HG03196 (cell line): ENCODE measurements at regions not wholly inside any gene's neighbourhood (a gene's known extent, or its start where the extent isn't known, plus 50 kb on each side); places are given as distances from the start of the nearest gene placed in this dataset.

Source experiments
- ATAC-seq: cut with Tn5 transposase; IDR thresholded peaks from one replicate; pipeline ENCODE4 v1.9.1; 2021; ENCODE audit not compliant: unreplicated experiment

- no peak for ATAC-seq
Measured at GRCh38 chr14:62002642-62003041, 240.4 kb downstream of the SNAPC1 start.

GRCh38 chr14:62003701-62004100 is 241.5 kb downstream of the SNAPC1 start:
- ATAC-seq = no peak

DNA sequence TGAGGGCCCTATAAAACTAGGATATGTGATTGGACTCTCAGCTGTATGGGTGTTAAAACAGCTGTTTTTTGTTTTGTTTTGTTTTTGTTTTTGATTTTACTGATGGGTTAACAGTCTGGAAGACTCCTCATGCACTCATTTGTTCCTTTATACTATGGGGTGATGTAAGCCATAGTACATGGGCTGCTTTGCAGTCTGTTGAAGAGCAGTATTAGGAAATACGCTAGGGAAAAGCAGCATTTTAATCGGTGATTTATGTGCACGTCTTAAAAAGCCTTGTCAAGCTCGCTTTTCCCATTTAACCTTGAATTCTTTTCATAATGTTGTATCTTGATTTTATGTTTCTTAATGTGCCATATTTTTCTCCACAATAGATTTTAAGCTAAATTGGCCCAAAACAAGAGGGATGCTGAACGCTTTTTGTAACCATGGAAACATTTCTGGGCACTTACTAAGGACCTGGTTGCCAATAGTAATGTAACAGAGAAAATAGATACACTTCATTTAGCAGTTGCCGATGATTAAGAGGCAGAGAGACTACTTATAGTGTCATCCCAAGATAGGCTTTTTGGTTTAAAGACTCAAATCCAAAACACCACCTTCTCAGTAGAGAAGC is 244.0 kb downstream of the SNAPC1 start:
- ATAC-seq = no peak

- ATAC-seq = no peak
Measured at GRCh38 chr14:62015243-62015642, 253.0 kb downstream of the SNAPC1 start.

DNA sequence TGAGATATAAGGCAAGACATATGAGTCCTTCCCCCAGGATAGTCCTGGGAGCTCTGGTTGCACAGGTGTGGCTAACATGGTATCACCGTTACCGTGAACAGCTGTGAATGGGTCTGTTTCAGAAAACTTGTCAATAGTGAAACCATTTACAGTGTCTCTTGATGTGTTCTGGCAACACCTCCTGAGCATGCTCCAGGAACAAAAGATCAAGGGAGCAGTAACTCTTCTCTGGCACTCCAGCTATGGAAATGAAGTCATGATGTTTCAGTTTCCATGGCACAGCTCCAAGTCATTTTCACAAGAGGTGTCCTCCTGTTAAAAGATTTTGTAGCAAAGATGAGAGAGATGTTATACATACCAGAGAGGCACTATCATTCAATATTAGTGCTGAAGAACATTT is 253.7 kb downstream of the SNAPC1 start:
- ATAC-seq = no peak

- no peak for ATAC-seq
Measured at GRCh38 chr14:62017651-62018230, 255.5 kb downstream of the SNAPC1 start.

- ATAC-seq = no peak
Measured at GRCh38 chr14:62018606-62019005, 256.4 kb downstream of the SNAPC1 start.

DNA sequence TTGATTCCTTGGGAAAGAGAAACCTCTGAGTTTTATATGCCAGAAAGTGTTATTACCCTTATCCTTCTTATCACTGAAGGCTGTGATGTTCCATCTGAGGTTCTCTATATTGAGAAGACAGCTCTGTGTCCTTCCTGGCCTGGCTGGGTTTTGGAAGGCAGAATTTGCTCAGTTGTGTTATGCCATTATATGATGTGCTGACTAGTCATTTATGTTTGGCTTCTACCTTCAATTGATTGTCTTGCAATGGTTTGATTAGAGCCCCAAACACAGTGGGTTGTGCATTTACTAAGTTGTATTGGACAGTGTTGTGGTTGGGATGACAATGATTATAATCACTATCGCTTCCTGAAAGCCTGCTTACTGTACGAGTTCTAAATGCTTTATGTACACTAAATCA is 265.7 kb downstream of the SNAPC1 start:
- ATAC-seq = no peak

DNA sequence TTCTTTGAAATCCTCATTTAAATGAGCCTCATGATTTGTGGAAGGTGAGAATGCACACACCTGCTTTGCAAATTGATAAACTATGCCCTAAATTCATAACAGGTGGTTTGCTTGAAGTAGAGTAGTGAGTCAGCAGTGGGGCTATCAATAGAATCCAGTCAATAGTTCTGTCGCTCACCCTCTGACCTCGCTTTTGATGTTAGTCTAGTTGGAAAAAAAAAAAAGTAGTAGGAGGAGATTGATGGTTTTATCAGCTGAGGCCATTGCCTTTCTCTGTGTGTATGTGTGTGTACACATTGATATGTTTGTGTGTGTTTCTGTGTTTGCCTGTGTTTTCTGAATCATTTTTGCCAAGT is 267.3 kb downstream of the SNAPC1 start:
- no peak for ATAC-seq

DNA sequence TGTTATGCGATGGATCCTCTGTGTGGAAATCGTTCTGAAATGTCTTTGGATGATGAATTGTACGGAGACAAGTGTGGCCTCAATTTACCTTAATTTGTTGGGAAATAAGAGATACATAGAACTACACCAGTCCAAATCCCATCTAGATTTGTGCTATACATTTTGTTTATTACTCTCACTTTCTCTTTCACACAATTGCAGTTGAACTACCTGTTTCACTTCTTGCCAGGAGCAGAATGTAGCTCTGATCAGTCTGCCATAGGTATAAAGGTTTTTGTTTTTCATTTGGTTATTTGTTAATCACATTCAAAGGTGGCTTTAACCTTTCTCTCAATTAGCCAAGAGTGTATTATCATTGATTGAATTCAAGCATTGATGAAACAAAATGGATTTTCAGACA is 268.2 kb downstream of the SNAPC1 start:
- ATAC-seq = no peak

DNA sequence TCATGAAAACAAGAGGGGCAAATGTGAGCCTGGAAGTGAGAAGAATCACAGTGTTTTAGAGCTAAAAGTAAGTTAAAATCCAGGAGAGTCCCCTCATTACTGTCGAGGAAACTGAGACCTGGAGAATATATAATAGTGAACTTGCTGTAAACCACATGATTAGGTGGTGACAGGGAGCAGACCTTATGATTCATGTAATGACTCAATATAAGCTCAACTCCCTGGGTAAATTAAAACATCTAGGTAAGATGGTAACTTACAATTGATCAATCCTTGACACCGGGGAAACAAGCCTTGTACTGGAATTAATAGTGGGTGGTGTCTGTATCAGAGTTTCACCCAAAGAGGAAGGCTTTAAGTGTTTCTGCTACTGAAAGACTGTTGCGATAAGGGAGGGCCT is 269.3 kb downstream of the SNAPC1 start:
- no peak for ATAC-seq

GRCh38 chr14:62053188-62053587 is 291.0 kb downstream of the SNAPC1 start:
- no peak for ATAC-seq

GRCh38 chr14:62056789-62057188 is 294.6 kb downstream of the SNAPC1 start:
- ATAC-seq = no peak

- ATAC-seq = no peak
Measured at GRCh38 chr14:62062645-62063044, 300.4 kb downstream of the SNAPC1 start.

DNA sequence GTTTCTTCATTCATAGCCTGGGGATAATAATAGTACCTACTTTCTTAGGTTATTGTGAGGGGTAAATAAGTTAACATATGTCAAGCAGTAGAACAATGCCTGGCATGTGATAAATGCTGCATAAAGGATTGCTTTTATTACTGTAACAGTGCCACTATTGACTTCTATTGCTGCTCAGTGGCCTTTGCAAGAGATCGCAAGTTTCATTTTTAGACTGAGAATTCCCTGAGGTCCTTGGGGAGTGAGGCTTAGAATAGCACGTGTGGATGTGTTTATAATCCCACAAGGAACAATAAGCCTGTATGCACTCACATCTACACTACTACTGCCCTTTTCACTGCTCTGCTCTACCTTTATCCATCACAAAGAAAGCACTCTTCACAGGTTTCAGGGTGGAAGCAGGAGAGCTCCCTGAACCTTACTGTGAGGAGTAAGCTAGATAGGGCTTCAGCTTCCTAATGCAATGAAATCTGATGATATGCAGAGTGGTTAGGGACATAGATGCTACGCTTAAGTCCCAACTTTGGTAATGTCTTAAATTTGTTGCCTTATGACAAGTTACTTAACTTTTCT is 302.6 kb downstream of the SNAPC1 start:
- no peak for ATAC-seq

- ATAC-seq = no peak
Measured at GRCh38 chr14:62066304-62066703, 304.1 kb downstream of the SNAPC1 start.

- no peak for ATAC-seq
Measured at GRCh38 chr14:62071039-62071438, 308.8 kb downstream of the SNAPC1 start.

GRCh38 chr14:62076368-62076767 is 314.1 kb downstream of the SNAPC1 start:
- ATAC-seq = no peak

DNA sequence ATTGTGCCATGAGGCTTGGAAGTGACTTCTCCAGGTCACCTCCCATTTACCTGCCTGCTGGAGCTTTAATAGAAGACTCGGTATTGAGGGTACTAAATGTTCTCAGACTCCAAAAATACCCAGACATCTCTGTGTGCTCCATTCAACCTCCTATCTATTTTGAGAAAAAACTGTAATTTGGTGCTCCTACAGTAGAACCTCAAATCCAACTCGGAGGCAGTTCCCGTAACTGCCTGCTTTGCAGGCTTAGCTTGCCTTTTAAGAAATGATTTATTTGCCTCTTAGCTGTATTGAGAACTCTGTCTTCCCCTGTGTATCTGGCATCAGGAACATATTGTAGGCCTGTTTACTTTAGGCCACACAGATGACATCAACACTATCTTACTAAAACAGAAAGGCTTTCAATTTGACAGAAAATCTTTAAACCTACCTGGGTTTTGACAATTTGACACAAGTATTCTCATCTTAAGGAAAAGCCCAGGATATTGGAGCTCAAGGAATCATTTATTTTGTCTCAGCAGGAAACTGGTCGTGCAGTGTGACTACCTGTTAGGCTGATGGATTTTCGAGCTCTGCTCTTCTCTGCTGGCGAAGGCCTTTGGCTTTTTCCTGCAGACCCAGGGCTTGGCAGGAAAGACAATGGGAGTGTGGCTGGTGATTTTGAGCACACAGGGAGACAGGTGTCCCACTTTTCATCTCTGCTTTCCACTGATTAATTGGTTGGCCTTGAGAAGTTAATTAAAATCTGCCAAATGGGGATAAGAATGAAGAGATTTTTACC is 314.8 kb downstream of the SNAPC1 start:
- ATAC-seq = no peak

GRCh38 chr14:62077676-62078261 is 315.5 kb downstream of the SNAPC1 start:
- ATAC-seq = no peak

DNA sequence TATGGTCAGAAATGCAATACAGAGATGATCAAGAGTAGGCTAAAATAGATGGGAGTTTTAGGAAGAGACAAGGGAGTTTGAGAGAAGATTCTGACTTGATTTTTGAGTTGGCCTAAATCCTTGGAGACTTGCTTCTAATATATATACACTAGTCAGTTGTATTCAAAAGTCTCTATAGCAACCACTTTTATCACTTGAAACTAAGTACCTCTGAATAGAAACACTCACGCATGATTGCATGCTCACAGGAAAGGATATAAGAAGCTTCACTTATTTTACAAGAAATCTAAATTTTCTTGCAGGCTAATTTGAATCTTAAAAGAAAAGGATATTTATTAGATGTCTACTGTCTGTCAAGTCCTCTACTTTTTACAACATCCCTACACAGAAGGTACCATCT is 316.8 kb downstream of the SNAPC1 start:
- no peak for ATAC-seq
